Uterus (tissue), 2 donors: ENCODE measurements at regions not wholly inside any gene's neighbourhood (a gene's known extent, or its start where the extent isn't known, plus 50 kb on each side); places are given as distances from the start of the nearest gene placed in this dataset.

ENCODE experiments used
- POLR2A ChIP-seq, 2 donors: fragments of 450-650 bp; IDR thresholded peaks; one replicate each; pipeline ENCODE4 v1.6.1; 2016; ENCODE audit warnings: antibody characterized with exemption in 2 of 2, mild to moderate bottlenecking in 1 of 2, moderate library complexity in 1 of 2
- TF ChIP-seq, protein P1 (sequence below), 4 experiments: fragments of 200-600 bp in 2 of 4; fragments of 450-650 bp in 2 of 4; sonication (generic) in 2 of 4; IDR thresholded peaks; one replicate each; pipeline ENCODE4 v1.5.1; 2016 to 2019; ENCODE audit warnings: antibody characterized with exemption in 4 of 4, mild to moderate bottlenecking in 2 of 4, moderate library complexity in 1 of 4

DNA sequence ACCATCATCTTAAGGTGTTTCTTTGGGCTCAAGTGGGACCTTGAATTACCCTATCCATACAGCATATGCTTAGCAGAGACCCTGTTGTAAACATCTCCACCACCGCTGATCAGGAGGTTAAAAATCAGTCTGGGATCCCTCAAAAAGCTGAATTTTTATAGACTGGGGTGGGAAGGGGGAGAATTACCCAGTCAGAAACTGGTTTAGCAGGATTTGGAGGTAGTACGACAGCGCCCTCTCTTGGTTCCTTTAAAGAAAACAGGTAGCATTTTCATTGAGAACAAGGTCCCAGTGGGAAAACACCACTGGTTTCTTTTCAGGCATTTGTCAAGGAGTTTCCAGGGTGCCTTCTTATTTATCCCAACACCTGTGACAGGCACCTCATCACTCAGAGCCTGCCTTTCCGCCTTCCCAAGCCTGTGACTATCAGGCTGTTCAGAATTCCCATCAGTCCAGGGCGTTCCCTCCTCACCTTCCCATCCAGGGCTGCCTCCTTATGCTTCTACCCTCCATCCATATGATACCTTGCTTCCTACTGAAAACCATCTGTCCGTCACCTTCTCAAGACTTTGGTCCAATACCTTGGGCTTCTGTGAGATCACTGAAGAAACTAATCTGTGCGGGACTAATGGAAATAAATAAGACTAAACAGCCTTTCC lies 203.8 kb upstream of the RAI14 start:
- TF ChIP-seq, protein P1, sequence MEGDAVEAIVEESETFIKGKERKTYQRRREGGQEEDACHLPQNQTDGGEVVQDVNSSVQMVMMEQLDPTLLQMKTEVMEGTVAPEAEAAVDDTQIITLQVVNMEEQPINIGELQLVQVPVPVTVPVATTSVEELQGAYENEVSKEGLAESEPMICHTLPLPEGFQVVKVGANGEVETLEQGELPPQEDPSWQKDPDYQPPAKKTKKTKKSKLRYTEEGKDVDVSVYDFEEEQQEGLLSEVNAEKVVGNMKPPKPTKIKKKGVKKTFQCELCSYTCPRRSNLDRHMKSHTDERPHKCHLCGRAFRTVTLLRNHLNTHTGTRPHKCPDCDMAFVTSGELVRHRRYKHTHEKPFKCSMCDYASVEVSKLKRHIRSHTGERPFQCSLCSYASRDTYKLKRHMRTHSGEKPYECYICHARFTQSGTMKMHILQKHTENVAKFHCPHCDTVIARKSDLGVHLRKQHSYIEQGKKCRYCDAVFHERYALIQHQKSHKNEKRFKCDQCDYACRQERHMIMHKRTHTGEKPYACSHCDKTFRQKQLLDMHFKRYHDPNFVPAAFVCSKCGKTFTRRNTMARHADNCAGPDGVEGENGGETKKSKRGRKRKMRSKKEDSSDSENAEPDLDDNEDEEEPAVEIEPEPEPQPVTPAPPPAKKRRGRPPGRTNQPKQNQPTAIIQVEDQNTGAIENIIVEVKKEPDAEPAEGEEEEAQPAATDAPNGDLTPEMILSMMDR (IDR thresholded peaks at IDR 0.05), result no peak
- TF ChIP-seq POLR2A (IDR thresholded peaks at IDR 0.05), result no peak
